Activated naive CD4-positive, alpha-beta T cell treated with anti-CD3 and anti-CD28 coated beads for 36 hours (primary cell): ENCODE measurements at regions not wholly inside any gene's neighbourhood (a gene's known extent, or its start where the extent isn't known, plus 50 kb on each side); places are given as distances from the start of the nearest gene placed in this dataset.
"Not testable (repeated sequence)": the region's sequence is repeated elsewhere in the genome, so short reads cannot be mapped to it uniquely, and the experiment has no call there.

Source experiments
- CTCF ChIA-PET: fragments of 350-600 bp; sonication (Branson Sonifier 250); formaldehyde crosslinking; loops from one replicate; lab custom pipeline; 2021; ENCODE audit warnings: antibody characterized with exemption; lab: Charles Lee
- DNase-seq: peaks from one replicate; pipeline ENCODE4 v3.0.0-alpha.2; 2020
- H3K27ac Mint-ChIP-seq: one replicate; pipeline ENCODE4 v1.8.0; 2021; ENCODE audit warnings: mild to moderate bottlenecking, mixed read lengths
- H3K27me3 Mint-ChIP-seq: one replicate; pipeline ENCODE4 v1.8.0; 2021; ENCODE audit warnings: low read depth, mixed read lengths
- H3K36me3 Mint-ChIP-seq: one replicate; pipeline ENCODE4 v1.8.0; 2021; ENCODE audit warnings: low read depth, mixed read lengths
- H3K4me1 Mint-ChIP-seq: one replicate; pipeline ENCODE4 v1.8.0; 2021; ENCODE audit warnings: low read depth, mixed read lengths
- H3K4me3 Mint-ChIP-seq: one replicate; pipeline ENCODE4 v1.8.0; 2021; ENCODE audit warnings: mild to moderate bottlenecking, moderate library complexity, mixed read lengths
- H3K9me3 Mint-ChIP-seq: one replicate; pipeline ENCODE4 v1.8.0; 2021; ENCODE audit warnings: mixed read lengths
- intact Hi-C: fragments of 100-400 bp; cut with micrococcal nuclease; formaldehyde crosslinking; loops from one replicate; pipeline ENCODE4 v1.15.1; 2023

- CTCF ChIA-PET = interaction anchor here (0.7 to 1.8 kb wide), 12 partner anchors 9 to 1953 kb away, joined by 3 to 8 read pairs (median 4); no protein-coding TSS in a partner anchor
- H3K36me3 Mint-ChIP-seq = no peaks in the 10 kb centered on the region
- intact Hi-C loops = loop anchor here (1.0 to 10.0 kb wide), 5 partner anchors 177 to 1364 kb away; no protein-coding TSS in a partner anchor
- peak; percentile 68 for DNase-seq
- H3K4me3 Mint-ChIP-seq = no peak overlapping the region
- H3K9me3 Mint-ChIP-seq = no peaks in the 10 kb centered on the region
- no peak overlapping the region for H3K27ac Mint-ChIP-seq
- H3K27me3 Mint-ChIP-seq = peaks cover 3% of the 10 kb centered on the region
- H3K4me1 Mint-ChIP-seq = peaks cover 2% of the 10 kb centered on the region
Observed at GRCh38 chr11:116691771-116692177, 81.0 kb downstream of the BUD13 start.

GRCh38 chr11:116690611-116691010, 82.2 kb downstream of the BUD13 start:
- Mint-ChIP-seq H3K27ac (no peak overlapping the region), H3K4me1 (peaks cover 2% of the 10 kb centered on the region), H3K36me3 (no peaks in the 10 kb centered on the region), H3K9me3 (no peaks in the 10 kb centered on the region), H3K4me3 (no peak overlapping the region), H3K27me3 (peaks cover 3% of the 10 kb centered on the region)
- no peak for DNase-seq
- CTCF ChIA-PET = interaction anchor here (0.5 to 1.8 kb wide), 8 partner anchors 7 to 1952 kb away, joined by 3 to 8 read pairs (median 4); no protein-coding TSS in a partner anchor
- intact Hi-C loops = loop anchor here (1.0 to 10.0 kb wide), 5 partner anchors 176 to 1363 kb away; no protein-coding TSS in a partner anchor

GRCh38 chr11:116689413-116690127, 83.2 kb downstream of the BUD13 start:
- no peak for DNase-seq
- Mint-ChIP-seq H3K4me3 (no peak overlapping the region), H3K36me3 (no peaks in the 10 kb centered on the region), H3K27me3 (peaks cover 3% of the 10 kb centered on the region), H3K4me1 (peaks cover 2% of the 10 kb centered on the region), H3K9me3 (no peaks in the 10 kb centered on the region), H3K27ac (no peak overlapping the region)
- intact Hi-C loops = loop anchor here (5.0 to 10.0 kb wide), 3 partner anchors 412 to 1362 kb away; no protein-coding TSS in a partner anchor
- CTCF ChIA-PET = interaction anchor here (1.2 kb wide), 1 partner anchor 235 kb away, joined by 5 read pairs; no protein-coding TSS in a partner anchor

GRCh38 chr11:116688202-116688540, 84.6 kb downstream of the BUD13 start:
- CTCF ChIA-PET = no interaction called here
- peaks cover 2% of the 10 kb centered on the region for H3K9me3 Mint-ChIP-seq
- peaks cover 3% of the 10 kb centered on the region for H3K27me3 Mint-ChIP-seq
- no peaks in the 10 kb centered on the region for H3K36me3 Mint-ChIP-seq
- no peak overlapping the region for H3K27ac Mint-ChIP-seq
- intact Hi-C loops = no loop called here
- peaks cover 2% of the 10 kb centered on the region for H3K4me1 Mint-ChIP-seq
- DNase-seq = no peak
- H3K4me3 Mint-ChIP-seq = no peak overlapping the region

GRCh38 chr11:116687458-116688201, 85.2 kb downstream of the BUD13 start:
- peaks cover 2% of the 10 kb centered on the region for H3K4me1 Mint-ChIP-seq
- H3K27ac Mint-ChIP-seq = no peak overlapping the region
- no peak overlapping the region for H3K4me3 Mint-ChIP-seq
- CTCF ChIA-PET = no interaction called here
- no peak for DNase-seq
- peaks cover 2% of the 10 kb centered on the region for H3K9me3 Mint-ChIP-seq
- H3K36me3 Mint-ChIP-seq = no peaks in the 10 kb centered on the region
- peaks cover 5% of the 10 kb centered on the region for H3K27me3 Mint-ChIP-seq
- intact Hi-C loops = no loop called here

- intact Hi-C loops = no loop called here
- Mint-ChIP-seq H3K9me3 (peaks cover 2% of the 10 kb centered on the region), H3K27ac (no peak overlapping the region), H3K27me3 (peaks cover 5% of the 10 kb centered on the region), H3K4me1 (peaks cover 2% of the 10 kb centered on the region), H3K4me3 (no peak overlapping the region), H3K36me3 (no peaks in the 10 kb centered on the region)
- CTCF ChIA-PET = no interaction called here
- DNase-seq = no peak
Observed at GRCh38 chr11:116686866-116687265, 85.9 kb downstream of the BUD13 start.

- no peak for DNase-seq
- H3K27me3 Mint-ChIP-seq = peaks cover 9% of the 10 kb centered on the region
- no peak overlapping the region for H3K4me3 Mint-ChIP-seq
- CTCF ChIA-PET = interaction anchor here (0.6 to 1.4 kb wide), 2 partner anchors 7 to 851 kb away, joined by 3 to 8 read pairs; no protein-coding TSS in a partner anchor
- H3K4me1 Mint-ChIP-seq = peaks cover 1% of the 10 kb centered on the region
- H3K9me3 Mint-ChIP-seq = peaks cover 2% of the 10 kb centered on the region
- no peak overlapping the region for H3K27ac Mint-ChIP-seq
- intact Hi-C loops = no loop called here
- H3K36me3 Mint-ChIP-seq = no peaks in the 10 kb centered on the region
Observed at GRCh38 chr11:116683982-116684381, 88.8 kb downstream of the BUD13 start.

- Mint-ChIP-seq H3K4me3 (no peak overlapping the region), H3K9me3 (peaks cover 3% of the 10 kb centered on the region), H3K27ac (no peak overlapping the region), H3K4me1 (peaks cover 1% of the 10 kb centered on the region), H3K27me3 (peaks cover 5% of the 10 kb centered on the region), H3K36me3 (no peaks in the 10 kb centered on the region)
- CTCF ChIA-PET = no interaction called here
- intact Hi-C loops = no loop called here
- no peak for DNase-seq
Observed at GRCh38 chr11:116680349-116681125, 92.2 kb downstream of the BUD13 start.

GRCh38 chr11:116678887-116679286, 93.9 kb downstream of the BUD13 start:
- intact Hi-C loops = no loop called here
- Mint-ChIP-seq H3K27ac (no peak overlapping the region), H3K27me3 (peaks cover 5% of the 10 kb centered on the region), H3K9me3 (peaks cover 7% of the 10 kb centered on the region), H3K4me1 (peaks cover 1% of the 10 kb centered on the region), H3K36me3 (no peaks in the 10 kb centered on the region), H3K4me3 (no peak overlapping the region)
- CTCF ChIA-PET = no interaction called here
- no peak for DNase-seq

GRCh38 chr11:116667318-116667717, 105.5 kb downstream of the BUD13 start:
- H3K9me3 Mint-ChIP-seq = peaks cover 21% of the 10 kb centered on the region
- H3K4me3 Mint-ChIP-seq, DNase-seq, H3K4me1 Mint-ChIP-seq, H3K27ac Mint-ChIP-seq, H3K36me3 Mint-ChIP-seq, intact Hi-C loops: not testable (repeated sequence)
- CTCF ChIA-PET = interaction anchor here (0.5 kb wide), 1 partner anchor 783 kb away, joined by 3 read pairs; no protein-coding TSS in a partner anchor
- peaks cover 34% of the 10 kb centered on the region for H3K27me3 Mint-ChIP-seq

GRCh38 chr11:116666673-116667249, 106.0 kb downstream of the BUD13 start:
- H3K36me3 Mint-ChIP-seq, DNase-seq, CTCF ChIA-PET, H3K4me3 Mint-ChIP-seq, H3K27ac Mint-ChIP-seq, intact Hi-C loops, H3K4me1 Mint-ChIP-seq: not testable (repeated sequence)
- H3K27me3 Mint-ChIP-seq = peaks cover 34% of the 10 kb centered on the region
- peaks cover 21% of the 10 kb centered on the region for H3K9me3 Mint-ChIP-seq

GRCh38 chr11:116665523-116665922, 107.3 kb downstream of the BUD13 start:
- Mint-ChIP-seq H3K4me3 (no peak overlapping the region), H3K27ac (no peak overlapping the region), H3K27me3 (peaks cover 36% of the 10 kb centered on the region), H3K9me3 (peaks cover 21% of the 10 kb centered on the region), H3K36me3 (peaks cover 1% of the 10 kb centered on the region), H3K4me1 (no peaks in the 10 kb centered on the region)
- DNase-seq = no peak
- CTCF ChIA-PET = no interaction called here
- intact Hi-C loops = no loop called here
